ENCODE measurements at regions not wholly inside any gene's neighbourhood (a gene's known extent, or its start where the extent isn't known, plus 50 kb on each side); places are given as distances from the start of the nearest gene placed in this dataset.

GRCh38 chr11:92826136-92826535 lies 143.3 kb upstream of the MTNR1B start:
- CTCF ChIA-PET (ENCODE audit: low intra/inter-chr PET ratio, low total read pairs) = no interaction called here

More at GRCh38 chr11:92826136-92826535, 143.3 kb upstream of the MTNR1B start:
- no TSS peak for BruUV-seq (replicated peaks)
- POLR2A ChIA-PET = no interaction called here
- H3K4me1 ChIP-seq (ENCODE audit: insufficient read depth, low read length) = no peaks in the 10 kb centered on the region
- no peak overlapping the region for H3K27ac ChIP-seq (ENCODE audit: extremely low read length, insufficient read depth, low read length)
- no peaks in the 10 kb centered on the region for H3K79me2 ChIP-seq (ENCODE audit: insufficient read depth, low read length)
- H3K9ac ChIP-seq (ENCODE audit: insufficient read depth, low read depth, low read length) = no peak overlapping the region
- 0% methylated on average over 1 of the region's 1 CpG for WGBS (ENCODE audit: low lambda C conversion rate)
- no peak overlapping the region for H3K4me2 ChIP-seq (ENCODE audit: low read depth, low read length)
- H3K27me3 ChIP-seq (ENCODE audit: control insufficient read depth in 1 of 2, insufficient read depth in 2 of 2, low read length in 2 of 2) = no peaks in the 10 kb centered on the region
- intact Hi-C loops (cut with micrococcal nuclease; ENCODE audit: unreplicated experiment) = no loop called here
- no peaks in the 10 kb centered on the region for H4K20me1 ChIP-seq (ENCODE audit: insufficient read depth, low read length)
- no peak overlapping the region for H3K4me3 ChIP-seq (replicated peaks in 1 of 3; ENCODE audit: insufficient read depth in 1 of 3, low read depth in 2 of 3, low read length in 3 of 3)
- ATAC-seq (no peak), DNase-seq (ENCODE audit: low spot score) (no peak), FAIRE-seq (no peak)
- H3K9me3 ChIP-seq (ENCODE audit: low read length) = no peaks in the 10 kb centered on the region
- no peaks in the 10 kb centered on the region for H3K36me3 ChIP-seq (replicated peaks in 1 of 2; ENCODE audit: control insufficient read depth in 1 of 2, insufficient read depth in 2 of 2, low read length in 2 of 2)
- TF ChIP-seq ATF1 (CRISPR knock-in tag; IDR thresholded peaks at IDR 0.05) (no peak), CBX2 (IDR thresholded peaks at IDR 0.05; ENCODE audit: low read depth, low read length) (no peak), CBX2 (CRISPR knock-in tag; IDR thresholded peaks at IDR 0.05; ENCODE audit: low read depth) (no peak), SIN3B (IDR thresholded peaks at IDR 0.05; ENCODE audit: low read length) (no peak), STAT6 (CRISPR knock-in tag; IDR thresholded peaks at IDR 0.05; ENCODE audit: borderline replicate concordance) (no peak), ZBTB33 (CRISPR knock-in tag; IDR thresholded peaks at IDR 0.05) (no peak), NCOR1 (IDR thresholded peaks at IDR 0.05; ENCODE audit: borderline replicate concordance, low read length) (no peak)
- in situ Hi-C loops (cut with HindIII; ENCODE audit: extremely low pct_ligation_motif_present, low pct_unique_long_range_greater_than_20kb) = no loop called here
- H2AFZ ChIP-seq (ENCODE audit: low read length) = no peak overlapping the region
